Daoy (cell line): ENCODE measurements at regions not wholly inside any gene's neighbourhood (a gene's known extent, or its start where the extent isn't known, plus 50 kb on each side); places are given as distances from the start of the nearest gene placed in this dataset.

Experiments used
- DNase-seq: peaks from one replicate; pipeline ENCODE4 v3.0.0-alpha.2; 2015; ENCODE audit warnings: low read depth

DNA sequence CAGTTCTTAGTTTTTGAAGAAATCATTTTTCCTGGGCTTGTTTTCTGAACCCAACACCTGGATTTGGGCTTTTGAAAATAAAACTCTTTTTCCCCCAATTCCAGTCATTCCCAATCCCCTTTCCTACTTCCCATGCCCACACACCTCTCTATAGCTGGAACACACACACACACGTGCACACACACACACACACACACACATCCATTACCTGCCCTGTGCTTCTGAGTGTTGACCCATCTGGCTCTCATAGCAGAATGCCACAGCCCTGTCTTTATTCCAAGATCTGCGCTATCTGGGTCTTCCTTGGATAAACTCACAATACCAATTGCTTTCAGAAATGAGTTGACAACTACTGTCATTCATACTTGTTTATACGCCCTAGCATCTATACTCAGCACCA is 54.9 kb upstream of the C4orf54 start:
- DNase-seq: no peak

DNA sequence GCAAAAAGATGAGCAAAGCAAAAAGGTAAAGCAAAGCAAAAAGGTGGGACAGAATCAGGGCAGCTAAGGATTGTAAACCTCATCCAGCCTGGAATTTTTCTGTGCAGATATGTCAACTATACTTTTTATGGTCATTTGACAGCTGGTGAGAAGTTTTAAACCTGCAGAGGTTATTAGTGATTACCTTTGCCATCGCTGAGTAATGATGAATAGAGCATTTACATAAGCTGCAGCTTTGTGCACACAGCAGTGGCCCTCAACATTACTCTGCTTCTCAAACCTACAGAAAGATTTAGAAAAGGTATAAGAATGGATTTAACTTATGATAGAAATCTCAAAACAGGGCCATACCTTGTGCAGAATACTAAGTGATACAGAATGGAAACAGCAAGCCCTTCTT is 54.5 kb upstream of the C4orf54 start:
- no peak for DNase-seq

DNA sequence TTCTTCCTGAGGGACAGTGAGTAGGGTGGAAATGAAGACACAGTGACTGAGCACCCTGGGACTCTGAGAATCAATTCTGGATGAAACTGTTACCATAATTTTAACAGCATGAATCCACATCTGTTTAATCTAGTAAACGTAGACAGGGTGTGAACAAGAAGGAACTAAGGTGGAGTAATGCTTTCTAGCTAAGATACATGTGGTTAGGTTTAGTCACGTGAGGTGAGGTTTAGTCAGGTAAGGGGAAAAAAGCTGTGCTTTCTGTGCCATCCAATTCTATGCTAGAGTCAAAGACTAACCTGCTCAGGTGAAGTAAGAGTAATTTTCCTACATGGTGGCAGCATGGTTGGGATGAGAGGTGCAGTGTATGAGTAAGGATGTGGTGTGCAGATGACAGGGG is 54.0 kb upstream of the C4orf54 start:
- no peak for DNase-seq

DNA sequence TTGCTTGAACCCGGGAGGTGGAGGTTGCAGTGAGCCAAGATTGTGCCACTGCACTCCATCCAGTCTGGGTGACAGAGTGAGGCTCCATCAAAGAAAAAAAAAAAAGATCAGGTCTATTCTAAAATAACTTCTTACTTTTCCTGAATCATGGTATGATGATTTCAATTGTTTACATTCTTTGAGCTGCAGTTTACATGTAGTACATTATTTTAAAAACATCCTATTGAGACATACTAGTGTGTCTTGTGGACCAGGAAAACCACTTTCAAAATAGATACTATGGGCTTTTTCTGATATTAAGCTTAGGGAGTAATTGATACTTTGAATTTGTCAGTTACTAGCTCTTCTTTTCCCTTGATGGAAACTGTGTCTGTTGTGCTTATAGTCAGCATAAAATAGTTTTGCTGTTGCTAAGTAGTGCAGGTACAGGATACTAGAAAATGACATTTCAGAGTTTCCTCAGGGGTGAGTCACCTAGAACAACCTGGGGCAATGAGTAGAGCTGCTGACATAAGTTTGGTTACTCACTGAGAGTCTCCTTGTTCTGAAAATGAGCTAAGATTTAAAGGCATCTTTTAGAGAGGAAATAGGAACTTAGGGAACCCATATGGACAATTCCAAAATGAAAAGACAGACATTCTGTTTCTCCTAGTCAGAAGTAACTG is 53.2 kb upstream of the C4orf54 start:
- no peak for DNase-seq

DNA sequence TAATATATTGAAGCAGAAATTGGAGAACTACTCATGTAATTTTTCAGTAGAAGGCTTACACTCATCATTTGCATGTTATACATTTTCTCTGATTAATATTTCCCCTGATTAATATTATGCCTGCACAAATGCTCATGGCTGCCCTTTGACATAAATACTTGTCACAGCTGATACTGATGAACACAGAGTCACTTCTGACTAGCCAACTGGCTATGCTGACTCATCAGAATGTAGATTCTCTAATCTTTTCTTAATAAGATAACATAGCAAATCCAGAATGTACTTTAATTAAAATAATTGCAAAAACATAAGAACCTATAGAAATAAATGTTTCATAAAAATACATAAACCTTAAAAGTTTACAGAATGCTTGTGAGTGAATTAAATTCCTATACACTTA is 52.4 kb upstream of the C4orf54 start:
- no peak for DNase-seq

DNA sequence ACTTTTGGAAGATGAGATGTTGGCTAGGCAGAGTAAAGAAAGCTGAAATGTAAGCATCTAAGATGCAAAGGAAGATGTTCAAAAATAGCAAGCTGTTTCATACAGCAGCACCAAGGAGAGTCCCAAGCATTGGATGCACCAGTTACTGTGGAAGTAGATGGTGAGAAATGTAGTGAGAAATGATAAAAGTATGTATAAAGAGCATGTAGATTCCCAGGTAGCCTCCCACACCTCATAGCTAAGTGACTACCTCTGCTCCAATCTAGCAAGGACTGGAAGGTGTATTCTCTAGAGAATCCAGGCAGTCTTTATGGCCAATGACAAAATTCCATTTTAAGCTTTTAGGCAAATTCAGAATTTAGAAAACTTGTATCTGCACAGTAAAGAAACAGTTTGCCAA is 50.9 kb upstream of the C4orf54 start:
- no peak for DNase-seq
